Astrocyte (in vitro differentiated cells and primary cell): ENCODE measurements at regions not wholly inside any gene's neighbourhood (a gene's known extent, or its start where the extent isn't known, plus 50 kb on each side); places are given as distances from the start of the nearest gene placed in this dataset.
A peak's percentile ranks its signal among the peaks of the same experiment; 100 is the strongest.
"Not testable (repeated sequence)": the region's sequence is repeated elsewhere in the genome, so short reads cannot be mapped to it uniquely, and the experiment has no call there.

ENCODE experiments used
- DNase-seq: peaks from one replicate; pipeline ENCODE4 v3.0.0-alpha.2; 2010; ENCODE audit warnings: low read depth
- FAIRE-seq: peaks from 2 replicates; lab custom pipeline; 2011; peaks lifted over from hg19 to GRCh38; lab: Jason Lieb, UNC
- H2AFZ ChIP-seq: 2 replicates; pipeline ENCODE4 v1.6.0; 2012; ENCODE audit warnings: low read depth, low read length, inconsistent platforms
- H3K27ac ChIP-seq: 2 replicates; pipeline ENCODE4 v1.5.1; 2011; ENCODE audit warnings: low read depth, low read length, inconsistent platforms
- H3K27me3 ChIP-seq: 2 replicates; pipeline ENCODE4 v1.6.0; 2011; ENCODE audit warnings: low read length, inconsistent platforms; ENCODE audit not compliant: insufficient read depth
- H3K36me3 ChIP-seq: 2 replicates; pipeline ENCODE4 v1.5.1; 2011; ENCODE audit warnings: low read length, inconsistent platforms; ENCODE audit not compliant: insufficient read depth
- H3K4me1 ChIP-seq: 2 replicates; pipeline ENCODE4 v1.5.1; 2011; ENCODE audit warnings: low read length, inconsistent platforms; ENCODE audit not compliant: insufficient read depth
- H3K4me2 ChIP-seq: 2 replicates; pipeline ENCODE4 v1.6.0; 2012; ENCODE audit warnings: low read length, inconsistent platforms
- H3K4me3 ChIP-seq: 2 replicates; pipeline ENCODE4 v1.5.1; 2011; ENCODE audit warnings: low read depth, mild to moderate bottlenecking, low read length, inconsistent platforms; ENCODE audit not compliant: insufficient read depth
- H3K79me2 ChIP-seq: 2 replicates; pipeline ENCODE4 v1.6.0; 2012; ENCODE audit warnings: mild to moderate bottlenecking, low read length, inconsistent platforms; ENCODE audit not compliant: insufficient read depth
- H3K9ac ChIP-seq: 2 replicates; pipeline ENCODE4 v1.6.0; 2012; ENCODE audit warnings: mild to moderate bottlenecking, low read length, inconsistent platforms
- H3K9me3 ChIP-seq: 2 replicates; pipeline ENCODE4 v1.5.1; 2012; ENCODE audit warnings: low read depth, mild to moderate bottlenecking, low read length, inconsistent platforms; ENCODE audit not compliant: insufficient read depth
- H4K20me1 ChIP-seq: 2 replicates; pipeline ENCODE4 v1.6.0; 2012; ENCODE audit warnings: low read length, inconsistent platforms; ENCODE audit not compliant: insufficient read depth
- H3K27ac Mint-ChIP-seq: one replicate; pipeline ENCODE4 v1.8.0; 2021; ENCODE audit warnings: mild to moderate bottlenecking, mixed read lengths; ENCODE audit not compliant: unreplicated experiment
- H3K27me3 Mint-ChIP-seq: one replicate; pipeline ENCODE4 v1.8.0; 2021; ENCODE audit warnings: low read depth, mixed read lengths; ENCODE audit not compliant: unreplicated experiment
- H3K36me3 Mint-ChIP-seq: one replicate; pipeline ENCODE4 v1.8.0; 2021; ENCODE audit warnings: low read depth, mixed read lengths; ENCODE audit not compliant: unreplicated experiment
- H3K4me1 Mint-ChIP-seq: one replicate; pipeline ENCODE4 v1.8.0; 2021; ENCODE audit warnings: low read depth, mixed read lengths; ENCODE audit not compliant: unreplicated experiment
- H3K4me3 Mint-ChIP-seq: one replicate; pipeline ENCODE4 v1.8.0; 2021; ENCODE audit warnings: mild to moderate bottlenecking, moderate library complexity, mixed read lengths; ENCODE audit not compliant: unreplicated experiment
- H3K9me3 Mint-ChIP-seq: one replicate; pipeline ENCODE4 v1.8.0; 2021; ENCODE audit warnings: mild to moderate bottlenecking, mixed read lengths; ENCODE audit not compliant: unreplicated experiment
- EZH2 ChIP-seq: IDR thresholded peaks from 2 replicates; pipeline ENCODE4 v1.6.1; 2012; ENCODE audit warnings: mild to moderate bottlenecking, low read length, inconsistent platforms; ENCODE audit not compliant: insufficient read depth
- TF ChIP-seq, protein P1 (sequence below): IDR thresholded peaks from 2 replicates; pipeline ENCODE4 v1.5.1; 2011; ENCODE audit warnings: low read depth, mild to moderate bottlenecking, inconsistent platforms, low read length, moderate library complexity; ENCODE audit not compliant: insufficient read depth

DNA sequence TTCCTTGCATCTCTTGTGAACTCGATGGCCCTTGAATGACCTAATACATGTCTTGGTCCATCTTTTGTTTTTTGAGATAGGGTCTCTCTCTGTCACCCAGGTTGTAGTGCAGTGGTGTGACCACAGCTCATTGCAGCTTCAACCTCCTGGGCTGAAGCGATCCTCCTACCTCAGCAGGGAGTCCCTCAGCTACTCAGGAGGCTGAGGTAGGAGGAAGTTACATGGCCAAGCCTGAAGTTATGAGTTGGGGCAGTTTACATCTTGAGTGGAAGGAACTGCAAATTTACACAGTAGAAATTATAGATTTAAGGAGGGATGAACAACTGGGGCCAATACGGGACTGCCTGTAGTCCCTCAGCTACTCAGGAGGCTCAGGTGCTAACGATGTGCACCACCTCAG lies 97.2 kb upstream of the METTL14 start:
- no peaks in the 10 kb centered on the region for H3K9me3 ChIP-seq
- TF ChIP-seq EZH2 = no peak
- TF ChIP-seq, protein P1, sequence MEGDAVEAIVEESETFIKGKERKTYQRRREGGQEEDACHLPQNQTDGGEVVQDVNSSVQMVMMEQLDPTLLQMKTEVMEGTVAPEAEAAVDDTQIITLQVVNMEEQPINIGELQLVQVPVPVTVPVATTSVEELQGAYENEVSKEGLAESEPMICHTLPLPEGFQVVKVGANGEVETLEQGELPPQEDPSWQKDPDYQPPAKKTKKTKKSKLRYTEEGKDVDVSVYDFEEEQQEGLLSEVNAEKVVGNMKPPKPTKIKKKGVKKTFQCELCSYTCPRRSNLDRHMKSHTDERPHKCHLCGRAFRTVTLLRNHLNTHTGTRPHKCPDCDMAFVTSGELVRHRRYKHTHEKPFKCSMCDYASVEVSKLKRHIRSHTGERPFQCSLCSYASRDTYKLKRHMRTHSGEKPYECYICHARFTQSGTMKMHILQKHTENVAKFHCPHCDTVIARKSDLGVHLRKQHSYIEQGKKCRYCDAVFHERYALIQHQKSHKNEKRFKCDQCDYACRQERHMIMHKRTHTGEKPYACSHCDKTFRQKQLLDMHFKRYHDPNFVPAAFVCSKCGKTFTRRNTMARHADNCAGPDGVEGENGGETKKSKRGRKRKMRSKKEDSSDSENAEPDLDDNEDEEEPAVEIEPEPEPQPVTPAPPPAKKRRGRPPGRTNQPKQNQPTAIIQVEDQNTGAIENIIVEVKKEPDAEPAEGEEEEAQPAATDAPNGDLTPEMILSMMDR = no peak
- H3K27me3 ChIP-seq = peaks cover 25% of the 10 kb centered on the region
- Mint-ChIP-seq H3K9me3 (no peaks in the 10 kb centered on the region), H3K36me3 (no peaks in the 10 kb centered on the region), H3K27me3 (peaks cover 4% of the 10 kb centered on the region), H3K4me1 (no peaks in the 10 kb centered on the region), H3K27ac (no peak overlapping the region), H3K4me3 (no peak overlapping the region)
- no peak for DNase-seq
- no peak for FAIRE-seq
- peaks cover 4% of the 10 kb centered on the region for H3K79me2 ChIP-seq
- no peak overlapping the region for H3K4me3 ChIP-seq
- no peaks in the 10 kb centered on the region for H3K36me3 ChIP-seq
- no peak overlapping the region for H2AFZ ChIP-seq
- H3K4me2 ChIP-seq = no peak overlapping the region
- H3K4me1 ChIP-seq = no peaks in the 10 kb centered on the region
- no peak overlapping the region for H3K9ac ChIP-seq
- H4K20me1 ChIP-seq = no peaks in the 10 kb centered on the region
- H3K27ac ChIP-seq = no peak overlapping the region

DNA sequence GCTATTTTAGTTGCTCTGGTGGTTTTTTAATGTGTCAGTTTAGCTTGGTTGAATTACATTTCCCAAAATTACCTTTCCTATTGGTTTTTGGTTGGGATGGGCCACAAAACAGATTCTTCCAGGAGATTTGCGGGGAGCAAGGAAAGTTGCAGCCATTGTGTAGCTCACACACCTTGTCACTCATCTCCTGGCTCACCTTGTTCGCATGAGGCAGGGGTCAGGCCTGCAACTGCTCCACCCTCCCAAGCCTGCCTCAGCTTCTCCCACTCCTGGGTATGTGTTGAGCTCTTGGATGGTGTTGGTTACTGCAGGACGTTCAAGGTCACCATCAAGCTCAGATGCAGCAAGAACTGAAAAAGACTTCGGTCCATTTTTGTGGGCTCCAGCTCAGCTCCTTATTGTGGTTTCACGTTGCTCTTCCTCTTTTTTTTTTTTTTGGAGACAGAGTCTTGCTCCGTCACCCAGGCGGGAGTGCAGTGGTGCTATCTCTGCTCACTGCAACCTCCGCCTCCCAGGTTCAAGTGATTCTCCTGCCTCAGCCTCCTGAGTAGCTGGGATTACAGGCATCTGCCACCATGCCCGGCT lies 95.6 kb upstream of the METTL14 start:
- H3K9ac ChIP-seq = no peak overlapping the region
- DNase-seq (no peak), FAIRE-seq (no peak)
- H3K27me3 Mint-ChIP-seq = peaks cover 4% of the 10 kb centered on the region
- no peaks in the 10 kb centered on the region for H3K9me3 ChIP-seq
- no peak overlapping the region for H2AFZ ChIP-seq
- H3K4me1 ChIP-seq = no peaks in the 10 kb centered on the region
- no peaks in the 10 kb centered on the region for H3K36me3 ChIP-seq
- no peak overlapping the region for H3K4me2 ChIP-seq
- H3K4me1 Mint-ChIP-seq = no peaks in the 10 kb centered on the region
- H3K27me3 ChIP-seq = peaks cover 21% of the 10 kb centered on the region
- H3K4me3 ChIP-seq = no peak overlapping the region
- H4K20me1 ChIP-seq = no peaks in the 10 kb centered on the region
- H3K27ac ChIP-seq = no peak overlapping the region
- no peaks in the 10 kb centered on the region for H3K9me3 Mint-ChIP-seq
- H3K79me2 ChIP-seq = peaks cover 4% of the 10 kb centered on the region
- TF ChIP-seq, protein P1 = no peak
- TF ChIP-seq EZH2 = no peak
- H3K27ac Mint-ChIP-seq = no peak overlapping the region
- no peaks in the 10 kb centered on the region for H3K36me3 Mint-ChIP-seq
- H3K4me3 Mint-ChIP-seq = no peak overlapping the region

DNA sequence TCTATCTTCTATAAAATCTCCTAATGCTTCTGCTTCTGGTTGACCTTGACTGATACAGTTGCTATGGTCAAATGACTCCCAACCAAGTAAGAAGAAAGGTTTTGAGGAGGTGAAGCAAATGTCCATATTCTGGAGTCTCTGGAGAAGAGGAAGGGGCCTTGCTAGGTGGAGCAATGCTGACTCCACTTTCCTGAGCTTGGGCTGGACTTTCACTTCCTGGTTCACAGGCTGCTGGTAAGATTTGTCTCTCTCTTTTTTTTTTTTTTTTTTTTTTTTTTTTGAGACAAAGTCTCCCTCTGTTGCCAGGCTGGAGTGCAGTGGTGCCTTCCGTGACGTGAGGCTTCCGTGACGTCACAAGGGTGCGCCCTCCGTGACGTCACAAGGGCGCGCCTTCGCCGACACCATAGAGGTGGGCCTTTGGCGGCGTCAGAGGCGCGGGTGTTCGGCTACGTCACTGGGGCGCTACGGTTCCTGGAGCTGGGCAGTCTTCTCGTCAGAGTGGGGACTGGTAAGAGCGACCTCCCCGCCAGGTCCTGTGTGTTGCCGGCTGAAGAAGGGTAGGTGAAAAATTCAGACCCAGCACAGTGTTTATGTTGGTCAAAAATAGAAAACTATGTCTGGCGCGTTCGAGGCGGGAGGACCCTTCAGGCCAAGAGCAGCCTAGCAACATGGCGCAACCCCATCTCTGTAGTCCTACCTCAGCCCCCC lies 93.7 kb upstream of the METTL14 start:
- H3K9me3 ChIP-seq, H3K27me3 Mint-ChIP-seq, H3K4me1 Mint-ChIP-seq, FAIRE-seq, H3K9me3 Mint-ChIP-seq, H3K36me3 ChIP-seq, H3K36me3 Mint-ChIP-seq, H3K27me3 ChIP-seq, H3K4me1 ChIP-seq, H3K79me2 ChIP-seq, H4K20me1 ChIP-seq: not testable (repeated sequence)
- DNase-seq = peak; percentile 87
- Histone ChIP-seq H3K4me3 (peak overlapping the region; percentile 67), H3K27ac (peak overlapping the region; percentile 66), H3K9ac (peak overlapping the region; percentile 89), H3K4me2 (peak overlapping the region; percentile 68), H2AFZ (peak overlapping the region; percentile 61)
- peak overlapping the region; percentile 90 for H3K4me3 Mint-ChIP-seq
- peak overlapping the region; percentile 98 for H3K27ac Mint-ChIP-seq

DNA sequence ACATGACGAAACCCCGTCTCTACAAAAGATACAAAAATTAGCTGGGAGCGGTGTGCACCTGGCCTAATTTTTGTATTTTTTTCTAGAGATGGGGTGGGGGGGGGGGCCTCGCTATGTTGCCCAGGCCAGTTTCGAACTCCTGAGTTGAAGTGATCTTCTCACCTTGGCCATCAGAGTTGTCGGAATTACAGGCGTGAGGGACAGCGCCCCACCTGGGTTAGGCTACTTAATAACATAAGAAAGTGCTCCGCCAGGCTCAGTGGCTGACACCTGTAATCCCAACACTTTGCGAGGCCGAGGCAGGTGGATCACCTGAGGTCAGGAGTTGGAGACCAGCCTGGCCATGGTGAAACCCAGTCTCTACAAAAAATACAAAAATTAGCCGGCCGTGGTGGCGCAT lies 92.9 kb upstream of the METTL14 start:
- not testable (repeated sequence) for H3K27me3 ChIP-seq, H2AFZ ChIP-seq, H3K27ac Mint-ChIP-seq, H3K4me1 Mint-ChIP-seq, H3K27me3 Mint-ChIP-seq, H3K4me1 ChIP-seq, H3K36me3 Mint-ChIP-seq, DNase-seq, H3K79me2 ChIP-seq, H4K20me1 ChIP-seq, H3K36me3 ChIP-seq, H3K9me3 ChIP-seq, FAIRE-seq, H3K9me3 Mint-ChIP-seq
- peak overlapping the region; percentile 89 for H3K9ac ChIP-seq
- peak overlapping the region; percentile 67 for H3K4me3 ChIP-seq
- peak overlapping the region; percentile 66 for H3K27ac ChIP-seq
- H3K4me2 ChIP-seq = peak overlapping the region; percentile 68
- peak overlapping the region; percentile 90 for H3K4me3 Mint-ChIP-seq
